ENCODE measurements at regions not wholly inside any gene's neighbourhood (a gene's known extent, or its start where the extent isn't known, plus 50 kb on each side); places are given as distances from the start of the nearest gene placed in this dataset.

DNA sequence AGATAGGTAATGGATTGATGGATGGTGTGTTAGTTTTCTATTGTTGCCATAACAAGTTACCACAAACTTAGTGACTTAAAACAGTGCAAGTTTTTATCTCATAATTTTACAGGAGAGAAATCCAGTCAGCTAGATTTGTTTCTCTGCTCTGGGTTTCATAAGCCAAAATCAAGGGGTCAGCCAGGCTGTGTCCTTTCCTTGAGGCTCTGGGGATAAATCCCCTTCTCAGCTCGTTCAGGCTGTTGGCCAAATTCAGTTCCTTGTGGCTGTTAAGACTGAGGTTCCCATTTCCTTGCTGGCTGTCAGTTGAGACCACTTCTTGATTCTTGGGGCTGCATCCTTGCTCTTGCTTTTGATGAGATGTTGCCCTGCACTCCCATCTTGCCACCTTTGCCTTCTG, 204.9 kb upstream of the CDH13 start:
- no peak overlapping the region for H3K4me3 ChIP-seq (ENCODE audit: low read depth, low read length)
- TF ChIP-seq, protein P1, sequence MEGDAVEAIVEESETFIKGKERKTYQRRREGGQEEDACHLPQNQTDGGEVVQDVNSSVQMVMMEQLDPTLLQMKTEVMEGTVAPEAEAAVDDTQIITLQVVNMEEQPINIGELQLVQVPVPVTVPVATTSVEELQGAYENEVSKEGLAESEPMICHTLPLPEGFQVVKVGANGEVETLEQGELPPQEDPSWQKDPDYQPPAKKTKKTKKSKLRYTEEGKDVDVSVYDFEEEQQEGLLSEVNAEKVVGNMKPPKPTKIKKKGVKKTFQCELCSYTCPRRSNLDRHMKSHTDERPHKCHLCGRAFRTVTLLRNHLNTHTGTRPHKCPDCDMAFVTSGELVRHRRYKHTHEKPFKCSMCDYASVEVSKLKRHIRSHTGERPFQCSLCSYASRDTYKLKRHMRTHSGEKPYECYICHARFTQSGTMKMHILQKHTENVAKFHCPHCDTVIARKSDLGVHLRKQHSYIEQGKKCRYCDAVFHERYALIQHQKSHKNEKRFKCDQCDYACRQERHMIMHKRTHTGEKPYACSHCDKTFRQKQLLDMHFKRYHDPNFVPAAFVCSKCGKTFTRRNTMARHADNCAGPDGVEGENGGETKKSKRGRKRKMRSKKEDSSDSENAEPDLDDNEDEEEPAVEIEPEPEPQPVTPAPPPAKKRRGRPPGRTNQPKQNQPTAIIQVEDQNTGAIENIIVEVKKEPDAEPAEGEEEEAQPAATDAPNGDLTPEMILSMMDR (IDR thresholded peaks at IDR 0.05; ENCODE audit: low read depth, low read length), result no peak

DNA sequence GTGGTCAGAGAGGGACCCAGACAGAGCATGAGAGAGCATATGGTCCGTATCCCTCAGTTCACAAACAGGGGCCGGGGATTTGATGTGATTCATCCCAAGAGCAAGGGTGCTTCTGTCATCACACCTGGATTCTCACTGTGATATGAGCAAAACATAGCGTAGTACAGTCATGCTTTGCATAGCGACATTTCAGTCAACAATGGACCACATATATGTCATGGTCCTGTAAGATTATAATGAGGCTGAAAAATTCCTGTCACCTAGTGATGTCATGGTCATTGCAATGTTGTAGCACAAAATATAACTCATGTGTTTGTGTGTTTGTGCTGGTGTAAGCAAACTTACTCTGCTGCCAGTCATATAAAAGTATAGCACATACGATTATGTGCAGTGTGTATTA, 207.4 kb upstream of the CDH13 start:
- no peak overlapping the region for H3K4me3 ChIP-seq (ENCODE audit: low read depth, low read length)
- TF ChIP-seq, protein P1 (IDR thresholded peaks at IDR 0.05; ENCODE audit: low read depth, low read length), result no peak

DNA sequence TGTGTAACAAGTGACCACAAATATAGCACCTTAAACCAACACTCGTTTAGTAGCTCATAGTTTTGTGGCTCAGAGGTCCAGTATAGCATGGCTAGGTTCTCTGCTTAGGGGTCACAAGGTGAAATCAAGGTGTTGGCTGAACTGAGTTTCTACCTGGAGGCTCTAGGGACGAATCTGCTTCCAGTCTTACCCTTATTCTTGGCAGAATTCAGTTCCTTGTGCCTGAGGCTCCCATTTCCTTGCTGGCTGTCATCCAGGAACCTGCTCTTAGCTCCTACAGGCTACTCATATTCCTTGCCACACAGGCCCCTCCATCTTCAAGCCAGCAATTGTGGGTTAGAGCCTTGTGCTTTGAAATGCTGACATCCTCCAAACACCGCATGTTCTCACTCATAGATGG, 212.3 kb upstream of the CDH13 start:
- TF ChIP-seq, protein P1 (IDR thresholded peaks at IDR 0.05; ENCODE audit: low read depth, low read length), result no peak
- no peak overlapping the region for H3K4me3 ChIP-seq (ENCODE audit: low read depth, low read length)

DNA sequence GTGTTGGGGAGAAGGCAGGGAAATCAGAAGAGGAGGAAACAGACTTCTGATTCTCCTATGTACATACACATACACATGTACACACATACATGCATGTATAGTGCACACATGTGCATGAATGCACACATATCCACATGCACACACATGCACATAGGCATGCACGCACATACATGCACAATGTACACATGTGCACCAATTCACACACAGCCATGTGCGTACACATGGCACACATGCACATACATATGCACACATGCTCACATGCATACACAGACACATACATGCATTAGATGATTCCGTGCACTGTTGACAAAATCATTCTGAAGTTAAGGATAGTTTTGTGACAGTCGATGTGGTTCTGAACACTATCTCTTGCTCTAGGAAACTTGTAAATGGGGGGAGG, 214.0 kb upstream of the CDH13 start:
- H3K4me3 ChIP-seq (ENCODE audit: low read depth, low read length), result no peak overlapping the region
- TF ChIP-seq, protein P1 (IDR thresholded peaks at IDR 0.05; ENCODE audit: low read depth, low read length), result no peak

DNA sequence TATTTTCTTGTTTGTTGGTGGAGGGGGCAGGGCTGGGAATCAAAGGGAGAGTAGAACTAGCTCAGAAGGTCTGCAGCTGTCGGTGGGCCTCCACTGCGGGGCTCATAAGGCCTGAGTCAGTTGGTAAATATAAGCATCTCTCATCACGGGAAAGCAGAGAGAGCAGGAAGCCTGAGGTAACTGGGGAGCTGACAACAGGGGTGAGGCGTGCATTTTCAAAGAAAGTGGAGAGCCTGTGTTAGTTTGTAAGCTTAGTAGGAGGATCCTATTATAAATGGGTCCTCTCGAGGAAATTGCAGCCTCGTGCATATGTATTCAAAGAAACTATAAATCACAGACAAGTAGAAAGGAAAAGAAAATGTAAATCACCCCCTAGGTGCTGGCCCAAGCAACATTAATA, 221.0 kb upstream of the CDH13 start:
- TF ChIP-seq, protein P1 (IDR thresholded peaks at IDR 0.05; ENCODE audit: low read depth, low read length), result no peak
- H3K4me3 ChIP-seq (ENCODE audit: low read depth, low read length), result no peak overlapping the region

DNA sequence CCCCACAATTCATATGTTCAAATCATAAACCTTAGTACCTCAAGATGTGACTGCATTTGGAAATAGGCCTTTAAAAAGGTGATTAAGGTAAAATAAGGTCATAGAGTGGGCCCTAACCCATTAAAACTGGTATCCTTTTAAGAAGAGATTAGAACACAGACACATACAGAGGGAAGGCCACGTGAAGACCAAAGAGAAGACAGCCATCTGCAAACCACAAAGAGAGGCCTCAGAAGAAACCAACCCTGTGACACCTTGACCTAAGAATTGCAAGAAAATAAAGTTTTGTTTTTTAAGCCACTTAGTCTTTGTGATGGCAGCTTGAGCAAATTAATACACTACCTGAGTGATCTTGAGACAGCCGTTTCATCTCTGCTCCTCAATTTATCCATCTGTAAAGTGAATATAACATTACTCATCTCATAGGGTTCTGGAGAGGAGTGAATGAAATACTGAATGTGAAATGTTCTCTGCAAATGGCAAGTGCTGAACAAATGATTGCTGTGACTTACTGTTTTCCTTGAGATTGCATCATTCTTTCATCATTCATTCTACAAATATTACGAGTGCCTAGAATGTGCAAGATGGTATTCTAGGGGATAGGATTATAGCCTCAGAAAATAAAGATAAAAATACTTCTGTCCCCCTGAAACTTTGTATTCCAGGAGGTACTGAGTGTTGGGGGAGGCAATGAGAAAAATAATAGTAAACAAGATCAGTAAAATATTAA, 222.0 kb upstream of the CDH13 start:
- no peak overlapping the region for H3K4me3 ChIP-seq (ENCODE audit: low read depth, low read length)
- TF ChIP-seq, protein P1 (IDR thresholded peaks at IDR 0.05; ENCODE audit: low read depth, low read length), result no peak

DNA sequence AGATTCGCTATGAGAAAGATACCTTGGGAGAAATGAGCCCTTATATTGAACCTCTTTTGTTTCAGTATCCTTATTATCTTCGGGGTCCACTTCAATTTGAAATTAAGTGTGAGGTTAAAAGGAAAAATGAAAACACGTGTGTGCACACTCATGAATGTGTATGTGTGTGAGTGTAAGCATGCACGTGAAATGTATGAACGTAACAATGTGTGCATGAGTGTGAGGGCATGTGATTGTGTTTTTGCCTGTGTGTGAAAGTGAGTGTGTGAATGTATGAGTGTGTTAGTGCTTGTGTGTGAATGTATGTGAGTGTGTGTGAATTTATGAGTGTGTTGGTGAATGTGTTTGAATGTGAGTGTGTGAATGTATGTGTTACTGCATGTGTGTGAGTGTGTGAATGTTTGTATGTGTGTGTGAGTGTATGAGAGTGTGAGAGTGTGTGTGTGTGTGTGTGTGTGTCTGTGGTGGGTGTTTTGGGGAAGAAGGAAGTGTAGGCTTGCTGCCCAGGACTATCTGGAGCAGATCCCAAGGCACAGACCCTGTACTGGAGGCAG, 224.0 kb upstream of the CDH13 start:
- TF ChIP-seq, protein P1 (IDR thresholded peaks at IDR 0.05; ENCODE audit: low read depth, low read length), result no peak
- no peak overlapping the region for H3K4me3 ChIP-seq (ENCODE audit: low read depth, low read length)
